ENCODE measurements at regions not wholly inside any gene's neighbourhood (a gene's known extent, or its start where the extent isn't known, plus 50 kb on each side); places are given as distances from the start of the nearest gene placed in this dataset.
A peak's percentile ranks its signal among the peaks of the same experiment; 100 is the strongest.

GRCh38 chr1:99181892-99182291, 82.4 kb upstream of the PLPPR4 start:
- no peaks in the 10 kb centered on the region for H3K79me2 ChIP-seq (ENCODE audit: control insufficient read depth, insufficient read depth, low read length)
- H3K36me3 ChIP-seq (ENCODE audit: control insufficient read depth, insufficient read depth, low read length) = no peaks in the 10 kb centered on the region
- DNase-seq (ENCODE audit: extremely low read depth in 1 of 4, low spot score in 3 of 4) (no peak), FAIRE-seq (no peak), ATAC-seq (no peak)
- H3K4me3 ChIP-seq = no peak overlapping the region
- H3K9me3 ChIP-seq (replicated peaks; ENCODE audit: control insufficient read depth, insufficient read depth, low read depth, low read length) = no peaks in the 10 kb centered on the region
- H4K20me1 ChIP-seq (replicated peaks; ENCODE audit: control insufficient read depth, insufficient read depth, low read length) = no peaks in the 10 kb centered on the region
- in situ Hi-C loops (cut with MboI) = loop anchor here (10.0 kb wide), 1 partner anchor 523 kb away; no protein-coding TSS in a partner anchor
- H3K9me1 ChIP-seq (ENCODE audit: control insufficient read depth, insufficient read depth, low read length) = no peaks in the 10 kb centered on the region
- BruUV-seq (replicated peaks) = no TSS peak
- 0 out of 2 replicates have a peak overlapping the region, but pooled peaks have one; percentile 32 for H2AFZ ChIP-seq (ENCODE audit: low read depth, low read length)
- ChIA-PET CTCF (ENCODE audit: low intra/inter-chr PET ratio) (no interaction called here), POLR2A (no interaction called here)
- 9% methylated on average over 2 of the region's 2 CpGs for WGBS (ENCODE audit: insufficient coverage, low coverage, missing lambda C conversion rate)
- H3K9ac ChIP-seq (ENCODE audit: insufficient read depth in 1 of 2, low read depth in 2 of 2, low read length in 2 of 2) = no peak overlapping the region
- TF ChIP-seq GTF2A2 (tag; IDR thresholded peaks at IDR 0.05) (no peak), E4F1 (CRISPR knock-in tag; IDR thresholded peaks at IDR 0.05; ENCODE audit: borderline replicate concordance) (no peak), GTF2F1 (IDR thresholded peaks at IDR 0.05; ENCODE audit: low read depth, low read length) (no peak), MBD1 (CRISPR knock-in tag; IDR thresholded peaks at IDR 0.05) (no peak)
- no peak overlapping the region for H3K4me2 ChIP-seq (ENCODE audit: insufficient read depth, low read length)
- intact Hi-C loops (cut with micrococcal nuclease) = no loop called here
- no peaks in the 10 kb centered on the region for H3K27me3 ChIP-seq (ENCODE audit: control insufficient read depth in 2 of 2, insufficient read depth in 2 of 2, low read length in 2 of 2)
- no peaks in the 10 kb centered on the region for H3K4me1 ChIP-seq (replicated peaks in 1 of 2; ENCODE audit: control insufficient read depth in 2 of 2, insufficient read depth in 2 of 2, low read length in 2 of 2)
- H3K27ac ChIP-seq (ENCODE audit: extremely low read depth, low read depth, low read length) = no peak overlapping the region

Data from K562 (cell line).